GM18520 (cell line): ENCODE measurements at regions not wholly inside any gene's neighbourhood (a gene's known extent, or its start where the extent isn't known, plus 50 kb on each side); places are given as distances from the start of the nearest gene placed in this dataset.

ENCODE experiments used
- ATAC-seq: cut with Tn5 transposase; IDR thresholded peaks from one replicate; pipeline ENCODE4 v1.9.1; 2021; ENCODE audit not compliant: unreplicated experiment

GRCh38 chr18:23341983-23342382 lies 111.1 kb upstream of the RIOK3 start:
- ATAC-seq, result no peak

- no peak for ATAC-seq
Measured at GRCh38 chr18:23342506-23342905, 110.6 kb upstream of the RIOK3 start.

- no peak for ATAC-seq
Measured at GRCh38 chr18:23350188-23350587, 102.9 kb upstream of the RIOK3 start.

DNA sequence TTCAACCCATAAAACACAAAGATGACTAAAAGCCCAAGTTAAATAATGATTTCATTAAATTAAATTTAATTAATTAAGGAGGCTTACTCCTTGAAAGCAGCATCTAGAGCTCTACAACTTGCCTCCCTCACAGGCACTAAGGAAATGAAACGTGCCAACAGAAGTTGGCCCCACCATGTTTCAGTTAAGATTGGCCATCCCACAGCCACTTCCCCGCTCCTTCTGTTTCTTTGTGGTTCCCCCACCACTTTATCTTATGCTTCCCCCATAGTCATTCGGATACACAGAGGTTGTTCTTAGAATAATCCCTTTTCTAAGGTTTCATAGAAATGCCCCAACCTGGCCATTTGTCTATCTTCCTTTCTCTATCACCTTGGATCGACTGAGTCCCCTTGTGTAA lies 101.6 kb upstream of the RIOK3 start:
- ATAC-seq, result no peak

GRCh38 chr18:23352042-23352441 lies 101.0 kb upstream of the RIOK3 start:
- ATAC-seq, result no peak

GRCh38 chr18:23353459-23353858 lies 99.6 kb upstream of the RIOK3 start:
- peak; percentile 25 for ATAC-seq

DNA sequence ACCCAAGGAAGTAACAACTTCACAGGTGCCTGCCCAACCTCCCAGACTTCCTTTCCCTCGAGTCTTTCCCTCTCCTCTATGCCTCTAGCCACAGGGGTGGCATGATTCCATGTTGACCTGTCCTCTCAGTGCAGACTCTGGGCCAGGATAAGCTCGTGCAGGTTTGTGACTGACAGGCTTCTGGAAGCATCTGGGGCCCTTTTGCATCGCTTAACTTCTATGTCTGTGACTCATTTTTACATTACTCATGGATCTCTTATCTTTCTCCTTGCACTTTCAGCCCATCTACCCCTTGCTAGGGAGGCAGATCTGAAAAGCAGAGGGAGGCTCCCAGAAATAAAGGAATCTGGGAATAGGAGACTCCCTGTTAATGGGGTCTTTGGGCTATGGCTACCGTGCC lies 98.5 kb upstream of the RIOK3 start:
- ATAC-seq, result no peak

DNA sequence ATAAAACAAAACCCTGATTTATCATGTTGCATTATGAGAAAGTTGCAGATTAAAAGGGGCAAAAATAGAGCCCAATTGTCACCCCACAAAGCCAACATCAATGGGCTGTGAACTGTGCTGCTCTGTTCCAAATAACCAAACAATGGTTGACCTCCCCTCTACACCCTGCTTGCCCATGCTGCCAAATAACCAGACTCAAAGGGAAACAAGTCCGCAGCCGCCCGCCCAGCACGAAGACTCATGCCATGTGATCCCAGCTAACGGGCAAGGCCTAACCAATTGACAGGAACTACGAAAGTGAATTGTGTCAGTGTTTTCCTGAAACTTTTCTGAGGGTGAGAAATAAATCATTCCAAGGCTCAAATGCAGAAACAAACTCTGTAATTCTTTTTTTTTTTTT lies 97.9 kb upstream of the RIOK3 start:
- ATAC-seq, result no peak

DNA sequence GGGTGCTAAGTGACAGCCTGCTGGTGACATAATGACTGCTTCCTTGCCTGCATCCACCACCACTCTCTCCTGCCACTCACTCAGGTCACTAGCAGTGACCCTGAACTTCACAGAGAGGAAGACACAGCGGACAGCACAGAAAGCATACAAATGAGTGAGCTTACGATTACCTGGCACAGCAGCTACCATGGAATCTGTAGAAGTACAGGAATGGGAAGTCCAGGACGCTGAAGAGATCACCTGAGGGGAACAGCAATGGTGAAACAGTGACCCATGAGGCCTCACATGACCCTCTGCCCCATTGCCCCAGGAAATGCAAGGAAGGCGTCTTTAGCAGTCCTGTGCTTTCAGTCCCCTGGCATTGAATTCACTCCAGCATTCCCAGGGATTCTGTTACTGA lies 96.7 kb upstream of the RIOK3 start:
- ATAC-seq, result no peak

GRCh38 chr18:23356915-23357601 lies 96.0 kb upstream of the RIOK3 start:
- no peak for ATAC-seq

- ATAC-seq, result no peak
Measured at GRCh38 chr18:23357996-23358594, 95.0 kb upstream of the RIOK3 start.

GRCh38 chr18:23359421-23359820 lies 93.7 kb upstream of the RIOK3 start:
- no peak for ATAC-seq

DNA sequence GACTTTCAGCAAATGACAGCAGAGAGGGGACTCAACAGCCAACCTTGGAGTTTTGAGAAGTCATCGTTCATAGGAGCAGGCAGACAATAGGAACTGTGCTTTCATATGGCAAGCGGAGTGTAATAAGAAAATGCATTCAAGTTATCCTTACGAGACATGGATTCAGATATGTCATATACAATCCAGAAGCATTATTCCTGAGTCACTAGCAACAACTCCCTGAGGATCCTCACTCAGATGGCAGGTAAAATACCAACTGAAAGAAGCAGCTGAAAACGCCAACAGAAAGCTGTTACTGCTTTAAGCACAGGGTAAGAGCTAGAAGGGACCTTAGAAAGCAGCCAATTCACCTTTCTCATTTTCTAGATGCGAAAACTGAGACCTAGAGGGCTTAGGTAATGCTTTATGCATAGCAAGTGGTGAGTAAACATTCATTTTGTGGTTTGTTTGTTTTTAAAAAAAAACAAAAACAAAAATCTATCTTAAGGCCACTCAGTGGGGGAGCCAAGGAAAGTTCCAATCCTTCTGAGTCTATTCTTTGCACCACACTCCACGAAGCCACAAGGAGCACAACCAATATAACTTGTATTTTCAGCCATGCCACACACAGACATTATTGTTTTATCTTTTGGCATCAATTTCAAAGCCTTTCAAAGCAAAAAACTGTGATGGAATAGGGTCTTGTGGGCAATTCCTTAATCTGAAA lies 89.1 kb upstream of the RIOK3 start:
- no peak for ATAC-seq

GRCh38 chr18:23365602-23366001 lies 87.5 kb upstream of the RIOK3 start:
- ATAC-seq, result no peak

DNA sequence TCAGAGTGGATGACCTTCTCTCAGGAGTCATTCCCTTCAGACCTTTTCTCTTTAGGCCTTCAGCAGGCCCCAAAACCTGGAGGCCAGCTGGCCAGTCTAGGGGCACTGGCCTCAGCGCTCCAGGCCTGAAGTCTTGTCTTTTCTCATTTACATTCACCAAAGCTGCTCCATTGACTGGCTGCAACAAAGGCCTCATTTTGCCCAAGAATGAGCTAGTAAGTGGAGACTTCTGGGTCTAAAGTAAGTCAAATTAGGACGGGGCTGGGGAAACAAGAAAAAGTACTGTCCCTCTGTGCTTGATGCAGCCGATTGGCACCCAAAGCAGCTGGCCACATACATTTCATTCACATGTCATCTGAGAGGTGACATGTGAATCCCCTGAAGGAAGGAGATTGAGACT lies 83.8 kb upstream of the RIOK3 start:
- ATAC-seq, result no peak

DNA sequence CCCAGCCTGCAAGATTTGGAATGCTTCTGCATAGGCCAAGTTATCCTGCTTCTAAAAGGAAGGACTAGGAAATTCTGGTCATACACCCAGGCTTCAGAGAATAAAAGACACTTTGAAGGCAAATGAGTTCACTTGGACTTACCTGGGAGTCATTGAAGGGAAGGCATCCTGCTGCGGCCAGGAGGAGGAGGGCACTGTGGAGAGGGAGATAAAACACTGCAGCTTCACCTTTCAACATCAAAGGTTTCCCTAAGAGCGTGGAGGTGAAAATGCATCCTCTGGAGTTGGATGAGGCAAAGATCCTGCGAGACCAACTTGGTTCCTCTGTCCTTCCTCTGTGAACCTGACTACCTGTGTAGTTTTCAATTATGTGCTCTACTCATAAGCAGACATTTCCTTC lies 79.5 kb upstream of the RIOK3 start:
- ATAC-seq, result no peak

GRCh38 chr18:23377669-23378301 lies 75.3 kb upstream of the RIOK3 start:
- no peak for ATAC-seq

DNA sequence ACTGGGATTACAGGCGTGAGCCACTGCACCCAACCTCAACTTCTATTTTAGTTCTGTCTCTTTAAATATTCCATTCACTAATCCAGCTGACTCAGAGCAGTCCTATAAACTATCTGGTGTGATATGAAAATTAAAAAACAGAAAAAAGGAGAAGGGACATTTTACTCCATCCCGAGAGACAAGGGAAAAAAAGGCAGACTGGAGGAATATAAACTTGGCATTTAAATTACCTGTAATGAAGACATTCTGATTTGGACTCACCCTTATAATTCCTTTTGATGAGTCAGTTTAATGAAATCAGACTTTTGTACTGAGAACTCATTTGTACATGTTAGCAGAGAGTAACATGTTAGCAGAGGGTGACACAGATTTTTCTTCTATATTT lies 74.8 kb upstream of the RIOK3 start:
- no peak for ATAC-seq

GRCh38 chr18:23380001-23380550 lies 73.0 kb upstream of the RIOK3 start:
- no peak for ATAC-seq

- ATAC-seq, result no peak
Measured at GRCh38 chr18:23380817-23381216, 72.3 kb upstream of the RIOK3 start.

GRCh38 chr18:23383494-23383893 lies 69.6 kb upstream of the RIOK3 start:
- no peak for ATAC-seq
